ENCODE measurements at regions not wholly inside any gene's neighbourhood (a gene's known extent, or its start where the extent isn't known, plus 50 kb on each side); places are given as distances from the start of the nearest gene placed in this dataset.

DNA sequence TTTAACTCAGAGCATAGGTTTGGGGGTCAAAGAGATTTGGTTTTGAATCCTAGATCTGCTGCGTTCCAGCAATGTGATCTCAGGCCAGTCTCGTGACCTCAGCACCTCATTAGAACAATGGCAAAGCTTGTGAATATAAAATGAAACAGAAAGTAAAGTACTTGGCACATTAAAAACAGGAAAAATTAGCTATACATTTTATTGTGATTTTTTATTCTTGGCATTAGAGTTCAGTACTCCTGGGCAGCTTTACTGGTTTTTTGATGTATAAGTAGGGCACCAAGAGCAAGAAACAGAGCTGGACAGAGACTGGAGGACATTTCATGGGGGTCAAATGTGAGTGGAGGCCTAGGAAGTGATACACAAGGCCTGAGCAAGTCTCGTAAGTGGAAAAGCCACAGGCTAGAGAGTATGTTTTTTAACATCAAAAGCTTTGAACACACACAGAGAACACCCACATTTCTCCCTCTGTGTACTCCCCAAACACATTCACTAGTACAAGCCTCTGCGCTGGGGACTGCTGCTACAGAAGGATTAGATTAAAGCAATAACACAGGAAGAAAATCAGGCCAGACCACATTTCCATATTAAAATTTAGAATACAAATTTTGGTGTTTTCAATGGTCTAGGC is 157.2 kb upstream of the SLC25A13 start:
- TF ChIP-seq ZNF8 (CRISPR knock-in tag; IDR thresholded peaks at IDR 0.05) (no peak), TOX (CRISPR knock-in tag; IDR thresholded peaks at IDR 0.05; ENCODE audit: borderline replicate concordance) (no peak), ZC3H10 (CRISPR knock-in tag; IDR thresholded peaks at IDR 0.05) (no peak)
- TF ChIP-seq, protein P1, sequence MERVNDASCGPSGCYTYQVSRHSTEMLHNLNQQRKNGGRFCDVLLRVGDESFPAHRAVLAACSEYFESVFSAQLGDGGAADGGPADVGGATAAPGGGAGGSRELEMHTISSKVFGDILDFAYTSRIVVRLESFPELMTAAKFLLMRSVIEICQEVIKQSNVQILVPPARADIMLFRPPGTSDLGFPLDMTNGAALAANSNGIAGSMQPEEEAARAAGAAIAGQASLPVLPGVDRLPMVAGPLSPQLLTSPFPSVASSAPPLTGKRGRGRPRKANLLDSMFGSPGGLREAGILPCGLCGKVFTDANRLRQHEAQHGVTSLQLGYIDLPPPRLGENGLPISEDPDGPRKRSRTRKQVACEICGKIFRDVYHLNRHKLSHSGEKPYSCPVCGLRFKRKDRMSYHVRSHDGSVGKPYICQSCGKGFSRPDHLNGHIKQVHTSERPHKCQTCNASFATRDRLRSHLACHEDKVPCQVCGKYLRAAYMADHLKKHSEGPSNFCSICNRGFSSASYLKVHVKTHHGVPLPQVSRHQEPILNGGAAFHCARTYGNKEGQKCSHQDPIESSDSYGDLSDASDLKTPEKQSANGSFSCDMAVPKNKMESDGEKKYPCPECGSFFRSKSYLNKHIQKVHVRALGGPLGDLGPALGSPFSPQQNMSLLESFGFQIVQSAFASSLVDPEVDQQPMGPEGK (CRISPR knock-in tag; IDR thresholded peaks at IDR 0.05; ENCODE audit: borderline replicate concordance), result no peak
